Anterior cingulate cortex (tissue), 58 donors: ENCODE measurements at regions not wholly inside any gene's neighbourhood (a gene's known extent, or its start where the extent isn't known, plus 50 kb on each side); places are given as distances from the start of the nearest gene placed in this dataset.

Source experiments
- DNase-seq, 58 donors: peaks; one replicate each; lab custom pipeline; 2025; lab: John Stamatoyannopoulos, UW

- DNase-seq = no peak
Measured at GRCh38 chr18:5646739-5647138, 102.9 kb upstream of the EPB41L3 start.

GRCh38 chr18:5643288-5643687, 99.5 kb upstream of the EPB41L3 start:
- DNase-seq = no peak

GRCh38 chr18:5640939-5641338, 97.1 kb upstream of the EPB41L3 start:
- no peak for DNase-seq

GRCh38 chr18:5639131-5639530, 95.3 kb upstream of the EPB41L3 start:
- no peak for DNase-seq

GRCh38 chr18:5632041-5632440, 88.2 kb upstream of the EPB41L3 start:
- no peak for DNase-seq

- no peak for DNase-seq
Measured at GRCh38 chr18:5630900-5631413, 87.2 kb upstream of the EPB41L3 start.

- DNase-seq = peak in 55 of 58 donors; percentile 18 to 88 (median 54)
Measured at GRCh38 chr18:5630057-5630899, 86.5 kb upstream of the EPB41L3 start.

GRCh38 chr18:5628512-5629255, 84.9 kb upstream of the EPB41L3 start:
- DNase-seq = peak in 46 of 58 donors; percentile 1 to 76 (median 36)

- peak in 5 of 58 donors; percentile 0 to 38 (median 6) for DNase-seq
Measured at GRCh38 chr18:5627776-5628511, 84.1 kb upstream of the EPB41L3 start.

GRCh38 chr18:5626130-5626880, 82.5 kb upstream of the EPB41L3 start:
- DNase-seq = no peak

GRCh38 chr18:5625076-5625475, 81.3 kb upstream of the EPB41L3 start:
- no peak for DNase-seq

- no peak for DNase-seq
Measured at GRCh38 chr18:5622905-5623304, 79.1 kb upstream of the EPB41L3 start.

- DNase-seq = no peak
Measured at GRCh38 chr18:5620289-5620688, 76.5 kb upstream of the EPB41L3 start.

GRCh38 chr18:5619376-5619775, 75.6 kb upstream of the EPB41L3 start:
- no peak for DNase-seq

GRCh38 chr18:5618047-5618688, 74.4 kb upstream of the EPB41L3 start:
- no peak for DNase-seq

GRCh38 chr18:5611221-5611620, 67.4 kb upstream of the EPB41L3 start:
- DNase-seq = no peak

- no peak for DNase-seq
Measured at GRCh38 chr18:5608846-5609245, 65.0 kb upstream of the EPB41L3 start.

- DNase-seq = no peak
Measured at GRCh38 chr18:5606951-5607350, 63.2 kb upstream of the EPB41L3 start.

GRCh38 chr18:5604778-5605177, 61.0 kb upstream of the EPB41L3 start:
- no peak for DNase-seq

GRCh38 chr18:5603153-5603552, 59.4 kb upstream of the EPB41L3 start:
- no peak for DNase-seq
